Gastrocnemius medialis (tissue), 4 donors: ENCODE measurements at regions not wholly inside any gene's neighbourhood (a gene's known extent, or its start where the extent isn't known, plus 50 kb on each side); places are given as distances from the start of the nearest gene placed in this dataset.

Experiments used
- ATAC-seq, 2 donors: fragments of 150-250 bp; one replicate each; pipeline ENCODE4 v1.9.1; 2016
- DNase-seq, 2 donors: peaks; one replicate each; pipeline ENCODE4 v3.0.0-alpha.2; 2019
- H3K27ac ChIP-seq, 4 donors: fragments of 200-600 bp; sonication (generic); 1 replicate in 1 of 4; 2 replicates in 3 of 4; pipeline ENCODE4 v1.5.1; 2016 to 2018; ENCODE audit warnings: mild to moderate bottlenecking in 2 of 4, moderate library complexity in 1 of 4
- H3K27me3 ChIP-seq, 3 donors: fragments of 200-600 bp; sonication (generic) in 2 of 3; 1 replicate in 1 of 3; 2 replicates in 2 of 3; pipeline versions ENCODE4 v1.5.1 to v1.6.0; 2016 to 2019; ENCODE audit warnings: mild to moderate bottlenecking in 1 of 3, moderate library complexity in 1 of 3
- H3K36me3 ChIP-seq, 2 donors: fragments of 200-600 bp; sonication (generic) in 1 of 2; one replicate each; pipeline ENCODE4 v1.5.1; 2017 to 2018
- H3K4me1 ChIP-seq, 2 donors: fragments of 200-600 bp; sonication (generic) in 1 of 2; one replicate each; pipeline ENCODE4 v1.5.1; 2016 to 2017; ENCODE audit warnings: mild to moderate bottlenecking in 2 of 2
- H3K4me3 ChIP-seq, 4 donors: fragments of 200-600 bp; sonication (generic) in 3 of 4; 1 replicate in 1 of 4; 2 replicates in 3 of 4; pipeline ENCODE4 v1.5.1; 2016 to 2019; ENCODE audit warnings: mild to moderate bottlenecking in 2 of 4
- H3K9me3 ChIP-seq, 3 donors: fragments of 200-600 bp; sonication (generic) in 2 of 3; 1 replicate in 1 of 3; 2 replicates in 2 of 3; pipeline ENCODE4 v1.5.1; 2016 to 2019
- POLR2A ChIP-seq, 2 donors: fragments of 450-650 bp; IDR thresholded peaks; one replicate each; pipeline ENCODE4 v1.6.1; 2017; ENCODE audit warnings: antibody characterized with exemption in 2 of 2, mild to moderate bottlenecking in 2 of 2, moderate library complexity in 2 of 2
- in situ Hi-C, 4 donors: fragments of 200-750 bp; cut with MboI; loops; one replicate each; pipeline versions ENCODE4 v1.15.0 to v1.8.0; 2017; ENCODE audit warnings: low sequenced_read_pairs in 4 of 4
- intact Hi-C: fragments of 100-400 bp; cut with DNase I; formaldehyde crosslinking; loops from one replicate; pipeline ENCODE4 v1.15.1; 2023; ENCODE audit warnings: low total_unique reads
- TF ChIP-seq, protein P1 (sequence below), 5 experiments: fragments of 450-650 bp in 3 of 5; fragments of 200-600 bp in 2 of 5; sonication (generic) in 2 of 5; IDR thresholded peaks in 4 of 5; conservative IDR thresholded peaks in 1 of 5; 1 replicate in 4 of 5; 2 replicates in 1 of 5; pipeline ENCODE4 v1.5.1; 2016 to 2019; ENCODE audit warnings: antibody characterized with exemption in 5 of 5, mild to moderate bottlenecking in 3 of 5, moderate library complexity in 3 of 5

DNA sequence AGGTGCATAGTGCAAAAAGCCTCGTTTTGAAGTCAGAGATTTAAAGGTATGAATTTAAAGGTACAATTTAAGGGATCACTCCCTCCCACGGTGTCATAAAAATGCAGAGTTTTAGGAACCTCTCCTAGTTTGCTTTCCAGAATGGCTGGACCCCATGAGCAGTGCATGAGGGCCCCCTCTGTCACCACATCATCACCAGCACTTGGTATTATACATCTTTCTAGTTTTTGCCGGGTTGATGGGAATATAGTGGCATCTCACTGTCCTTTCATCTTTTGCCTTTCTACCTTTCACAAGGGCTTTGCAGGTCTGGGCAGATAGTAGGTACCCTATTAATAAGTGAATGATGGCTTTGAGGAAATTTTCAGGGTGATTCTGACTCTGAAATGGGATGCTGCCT, 103.6 kb upstream of the AGBL1 start:
- no peaks in the 10 kb centered on the region for H3K9me3 ChIP-seq
- H3K36me3 ChIP-seq = no peaks in the 10 kb centered on the region
- H3K4me3 ChIP-seq = no peak overlapping the region
- DNase-seq (no peak), ATAC-seq (no peak)
- no peak overlapping the region for H3K27ac ChIP-seq
- no peaks in the 10 kb centered on the region for H3K27me3 ChIP-seq
- in situ Hi-C loops (no loop called here), intact Hi-C loops (no loop called here)
- peaks cover 12 to 18% of the 10 kb centered on the region in 2 donors for H3K4me1 ChIP-seq
- TF ChIP-seq POLR2A (IDR thresholded peaks at IDR 0.05) = no peak
- TF ChIP-seq, protein P1, sequence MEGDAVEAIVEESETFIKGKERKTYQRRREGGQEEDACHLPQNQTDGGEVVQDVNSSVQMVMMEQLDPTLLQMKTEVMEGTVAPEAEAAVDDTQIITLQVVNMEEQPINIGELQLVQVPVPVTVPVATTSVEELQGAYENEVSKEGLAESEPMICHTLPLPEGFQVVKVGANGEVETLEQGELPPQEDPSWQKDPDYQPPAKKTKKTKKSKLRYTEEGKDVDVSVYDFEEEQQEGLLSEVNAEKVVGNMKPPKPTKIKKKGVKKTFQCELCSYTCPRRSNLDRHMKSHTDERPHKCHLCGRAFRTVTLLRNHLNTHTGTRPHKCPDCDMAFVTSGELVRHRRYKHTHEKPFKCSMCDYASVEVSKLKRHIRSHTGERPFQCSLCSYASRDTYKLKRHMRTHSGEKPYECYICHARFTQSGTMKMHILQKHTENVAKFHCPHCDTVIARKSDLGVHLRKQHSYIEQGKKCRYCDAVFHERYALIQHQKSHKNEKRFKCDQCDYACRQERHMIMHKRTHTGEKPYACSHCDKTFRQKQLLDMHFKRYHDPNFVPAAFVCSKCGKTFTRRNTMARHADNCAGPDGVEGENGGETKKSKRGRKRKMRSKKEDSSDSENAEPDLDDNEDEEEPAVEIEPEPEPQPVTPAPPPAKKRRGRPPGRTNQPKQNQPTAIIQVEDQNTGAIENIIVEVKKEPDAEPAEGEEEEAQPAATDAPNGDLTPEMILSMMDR (IDR thresholded peaks at IDR 0.05 in 4 of 5, conservative IDR thresholded peaks at IDR 0.05 in 1 of 5) = no peak

GRCh38 chr15:85976986-85977385, 102.7 kb upstream of the AGBL1 start:
- no peaks in the 10 kb centered on the region for H3K36me3 ChIP-seq
- H3K4me1 ChIP-seq = peaks cover 12 to 18% of the 10 kb centered on the region in 2 donors
- H3K27me3 ChIP-seq = no peaks in the 10 kb centered on the region
- in situ Hi-C loops (no loop called here), intact Hi-C loops (no loop called here)
- ATAC-seq (no peak), DNase-seq (no peak)
- no peak for TF ChIP-seq POLR2A (IDR thresholded peaks at IDR 0.05)
- TF ChIP-seq, protein P1 (IDR thresholded peaks at IDR 0.05 in 4 of 5, conservative IDR thresholded peaks at IDR 0.05 in 1 of 5) = no peak
- no peaks in the 10 kb centered on the region for H3K9me3 ChIP-seq
- H3K4me3 ChIP-seq = no peak overlapping the region
- H3K27ac ChIP-seq = no peak overlapping the region

- TF ChIP-seq, protein P1 (IDR thresholded peaks at IDR 0.05 in 4 of 5, conservative IDR thresholded peaks at IDR 0.05 in 1 of 5) = no peak
- no peak for TF ChIP-seq POLR2A (IDR thresholded peaks at IDR 0.05)
- Histone ChIP-seq H3K27ac (no peak overlapping the region), H3K36me3 (no peaks in the 10 kb centered on the region), H3K4me3 (no peak overlapping the region), H3K9me3 (no peaks in the 10 kb centered on the region), H3K27me3 (no peaks in the 10 kb centered on the region), H3K4me1 (peaks cover 12 to 16% of the 10 kb centered on the region in 2 donors)
- DNase-seq = no peak
- ATAC-seq = no peak
- in situ Hi-C loops = no loop called here
- intact Hi-C loops = no loop called here
Measured at GRCh38 chr15:85977586-85977985, 102.1 kb upstream of the AGBL1 start.

GRCh38 chr15:85979929-85980328, 99.7 kb upstream of the AGBL1 start:
- Histone ChIP-seq H3K9me3 (no peaks in the 10 kb centered on the region), H3K4me1 (peaks cover 2 to 6% of the 10 kb centered on the region in 2 donors), H3K4me3 (no peak overlapping the region), H3K27me3 (no peaks in the 10 kb centered on the region), H3K36me3 (no peaks in the 10 kb centered on the region), H3K27ac (no peak overlapping the region)
- TF ChIP-seq, protein P1 (IDR thresholded peaks at IDR 0.05 in 4 of 5, conservative IDR thresholded peaks at IDR 0.05 in 1 of 5) = no peak
- TF ChIP-seq POLR2A (IDR thresholded peaks at IDR 0.05) = no peak
- intact Hi-C loops = no loop called here
- in situ Hi-C loops = no loop called here
- ATAC-seq (no peak), DNase-seq (no peak)

DNA sequence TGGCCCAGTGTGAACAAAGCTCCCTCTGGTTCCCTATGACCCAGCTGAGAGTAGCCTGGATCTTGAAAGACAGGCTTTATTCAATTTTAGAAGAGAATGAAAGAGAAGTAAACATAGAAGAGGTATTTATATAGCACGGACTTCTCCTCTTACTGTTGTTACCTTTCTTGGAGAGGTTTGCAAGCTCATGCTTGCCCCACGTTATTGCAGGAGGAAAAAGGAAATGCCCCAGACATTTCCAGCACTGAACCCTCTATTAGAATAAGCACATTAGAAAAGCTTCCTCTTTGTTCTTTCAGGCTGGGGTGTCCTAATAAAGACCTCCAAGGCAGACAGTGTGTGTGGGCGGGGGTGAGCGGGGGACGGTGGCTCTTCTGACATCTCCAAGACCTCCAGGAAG, 98.7 kb upstream of the AGBL1 start:
- DNase-seq = no peak
- no peak overlapping the region for H3K4me3 ChIP-seq
- in situ Hi-C loops (no loop called here), intact Hi-C loops (no loop called here)
- TF ChIP-seq, protein P1 (IDR thresholded peaks at IDR 0.05 in 4 of 5, conservative IDR thresholded peaks at IDR 0.05 in 1 of 5) = no peak
- TF ChIP-seq POLR2A (IDR thresholded peaks at IDR 0.05) = no peak
- H3K9me3 ChIP-seq = no peaks in the 10 kb centered on the region
- H3K4me1 ChIP-seq = no peaks in the 10 kb centered on the region
- no peaks in the 10 kb centered on the region for H3K36me3 ChIP-seq
- no peak overlapping the region for H3K27ac ChIP-seq
- no peaks in the 10 kb centered on the region for H3K27me3 ChIP-seq
- no peak for ATAC-seq
